ENCODE measurements at regions not wholly inside any gene's neighbourhood (a gene's known extent, or its start where the extent isn't known, plus 50 kb on each side); places are given as distances from the start of the nearest gene placed in this dataset.

DNA sequence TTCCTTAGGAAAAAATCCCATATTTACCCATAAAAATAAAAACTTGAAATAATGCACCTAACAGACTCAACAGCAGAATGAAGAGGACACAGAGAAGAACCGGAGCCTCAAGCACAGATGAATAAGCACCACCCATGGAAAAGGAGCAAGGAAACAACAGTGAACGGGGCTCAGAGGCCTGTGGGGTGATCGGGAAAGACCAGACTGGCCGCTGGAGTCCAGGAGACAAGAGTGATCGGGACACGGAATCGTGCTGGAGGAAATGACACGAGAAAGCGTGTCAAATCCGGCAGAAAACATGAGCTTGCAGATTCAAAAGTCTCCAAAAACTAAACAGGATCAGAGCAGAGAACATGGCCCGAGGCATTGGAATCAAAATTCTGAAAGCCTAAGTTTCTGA, 448.0 kb upstream of the SALL3 start:
- DNase-seq (ENCODE audit: low spot score) (no peak), ATAC-seq (no peak), FAIRE-seq (no peak)
- BruUV-seq (replicated peaks) = no TSS peak
- no peak overlapping the region for H2AFZ ChIP-seq (ENCODE audit: low read length)
- no peaks in the 10 kb centered on the region for H3K79me2 ChIP-seq (ENCODE audit: insufficient read depth, low read length)
- ChIA-PET CTCF (ENCODE audit: low intra/inter-chr PET ratio, low total read pairs) (no interaction called here), POLR2A (no interaction called here)
- H4K20me1 ChIP-seq (ENCODE audit: insufficient read depth, low read length) = no peaks in the 10 kb centered on the region
- no peaks in the 10 kb centered on the region for H3K36me3 ChIP-seq (replicated peaks in 1 of 2; ENCODE audit: control insufficient read depth in 1 of 2, insufficient read depth in 2 of 2, low read length in 2 of 2)
- no peak overlapping the region for H3K9ac ChIP-seq (ENCODE audit: insufficient read depth, low read depth, low read length)
- WGBS (ENCODE audit: low lambda C conversion rate) = 16% methylated on average over 11 of the region's 11 CpGs
- H3K4me2 ChIP-seq (ENCODE audit: low read depth, low read length) = no peak overlapping the region
- intact Hi-C loops (cut with micrococcal nuclease; ENCODE audit: unreplicated experiment) = no loop called here
- no peak for TF ChIP-seq NFATC3 (CRISPR knock-in tag; IDR thresholded peaks at IDR 0.05)
- TF ChIP-seq, protein P1, sequence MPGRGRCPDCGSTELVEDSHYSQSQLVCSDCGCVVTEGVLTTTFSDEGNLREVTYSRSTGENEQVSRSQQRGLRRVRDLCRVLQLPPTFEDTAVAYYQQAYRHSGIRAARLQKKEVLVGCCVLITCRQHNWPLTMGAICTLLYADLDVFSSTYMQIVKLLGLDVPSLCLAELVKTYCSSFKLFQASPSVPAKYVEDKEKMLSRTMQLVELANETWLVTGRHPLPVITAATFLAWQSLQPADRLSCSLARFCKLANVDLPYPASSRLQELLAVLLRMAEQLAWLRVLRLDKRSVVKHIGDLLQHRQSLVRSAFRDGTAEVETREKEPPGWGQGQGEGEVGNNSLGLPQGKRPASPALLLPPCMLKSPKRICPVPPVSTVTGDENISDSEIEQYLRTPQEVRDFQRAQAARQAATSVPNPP (CRISPR knock-in tag; IDR thresholded peaks at IDR 0.05) = no peak
- TF ChIP-seq, protein P2, sequence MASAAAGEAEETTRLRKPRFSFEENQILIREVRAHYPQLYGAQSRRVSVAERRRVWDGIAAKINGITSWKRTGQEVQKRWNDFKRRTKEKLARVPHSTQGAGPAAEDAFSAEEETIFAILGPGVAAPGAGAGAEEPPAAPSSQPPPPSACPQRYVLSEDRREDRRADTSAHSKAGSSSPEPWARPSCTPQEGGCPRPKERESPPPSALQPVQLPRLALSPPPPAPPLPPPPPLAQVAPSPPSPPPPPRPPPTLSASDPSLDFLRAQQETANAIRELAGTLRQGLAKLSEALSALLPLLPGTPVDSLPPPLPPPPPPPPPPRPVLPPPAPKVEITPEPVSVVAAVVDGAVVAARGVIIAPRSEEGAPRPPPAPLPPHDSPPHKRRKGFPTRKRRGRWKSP (CRISPR knock-in tag; IDR thresholded peaks at IDR 0.05) = no peak
- TF ChIP-seq TRIM24 (CRISPR knock-in tag; IDR thresholded peaks at IDR 0.05) = no peak
- no peak for TF ChIP-seq ZNF501 (CRISPR knock-in tag; IDR thresholded peaks at IDR 0.05)
- TF ChIP-seq KDM5A (IDR thresholded peaks at IDR 0.05; ENCODE audit: borderline replicate concordance, low read length) = no peak
- no peak for TF ChIP-seq EEA1 (CRISPR knock-in tag; IDR thresholded peaks at IDR 0.05; ENCODE audit: borderline replicate concordance)
- TF ChIP-seq FIP1L1 (IDR thresholded peaks at IDR 0.05; ENCODE audit: borderline replicate concordance, insufficient read depth, low read depth, low read length) = no peak
- TF ChIP-seq, protein P3, sequence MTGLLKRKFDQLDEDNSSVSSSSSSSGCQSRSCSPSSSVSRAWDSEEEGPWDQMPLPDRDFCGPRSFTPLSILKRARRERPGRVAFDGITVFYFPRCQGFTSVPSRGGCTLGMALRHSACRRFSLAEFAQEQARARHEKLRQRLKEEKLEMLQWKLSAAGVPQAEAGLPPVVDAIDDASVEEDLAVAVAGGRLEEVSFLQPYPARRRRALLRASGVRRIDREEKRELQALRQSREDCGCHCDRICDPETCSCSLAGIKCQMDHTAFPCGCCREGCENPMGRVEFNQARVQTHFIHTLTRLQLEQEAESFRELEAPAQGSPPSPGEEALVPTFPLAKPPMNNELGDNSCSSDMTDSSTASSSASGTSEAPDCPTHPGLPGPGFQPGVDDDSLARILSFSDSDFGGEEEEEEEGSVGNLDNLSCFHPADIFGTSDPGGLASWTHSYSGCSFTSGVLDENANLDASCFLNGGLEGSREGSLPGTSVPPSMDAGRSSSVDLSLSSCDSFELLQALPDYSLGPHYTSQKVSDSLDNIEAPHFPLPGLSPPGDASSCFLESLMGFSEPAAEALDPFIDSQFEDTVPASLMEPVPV (CRISPR knock-in tag; IDR thresholded peaks at IDR 0.05) = no peak
- no peak for TF ChIP-seq CBFB (CRISPR knock-in tag; IDR thresholded peaks at IDR 0.05)
- no peak for TF ChIP-seq ZMYM3 (CRISPR knock-in tag; IDR thresholded peaks at IDR 0.05)
- TF ChIP-seq NRL (CRISPR knock-in tag; IDR thresholded peaks at IDR 0.05; ENCODE audit: borderline replicate concordance) = no peak
- TF ChIP-seq, protein P4, sequence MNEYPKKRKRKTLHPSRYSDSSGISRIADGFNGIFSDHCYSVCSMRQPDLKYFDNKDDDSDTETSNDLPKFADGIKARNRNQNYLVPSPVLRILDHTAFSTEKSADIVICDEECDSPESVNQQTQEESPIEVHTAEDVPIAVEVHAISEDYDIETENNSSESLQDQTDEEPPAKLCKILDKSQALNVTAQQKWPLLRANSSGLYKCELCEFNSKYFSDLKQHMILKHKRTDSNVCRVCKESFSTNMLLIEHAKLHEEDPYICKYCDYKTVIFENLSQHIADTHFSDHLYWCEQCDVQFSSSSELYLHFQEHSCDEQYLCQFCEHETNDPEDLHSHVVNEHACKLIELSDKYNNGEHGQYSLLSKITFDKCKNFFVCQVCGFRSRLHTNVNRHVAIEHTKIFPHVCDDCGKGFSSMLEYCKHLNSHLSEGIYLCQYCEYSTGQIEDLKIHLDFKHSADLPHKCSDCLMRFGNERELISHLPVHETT (CRISPR knock-in tag; conservative IDR thresholded peaks at IDR 0.05) = no peak
- TF ChIP-seq ZKSCAN8 (CRISPR knock-in tag; IDR thresholded peaks at IDR 0.05; ENCODE audit: borderline replicate concordance) = no peak
- TF ChIP-seq HNF4A (CRISPR knock-in tag; IDR thresholded peaks at IDR 0.05) = no peak
- TF ChIP-seq MATR3 (CRISPR knock-in tag; IDR thresholded peaks at IDR 0.05) = no peak
- TF ChIP-seq, protein P5, sequence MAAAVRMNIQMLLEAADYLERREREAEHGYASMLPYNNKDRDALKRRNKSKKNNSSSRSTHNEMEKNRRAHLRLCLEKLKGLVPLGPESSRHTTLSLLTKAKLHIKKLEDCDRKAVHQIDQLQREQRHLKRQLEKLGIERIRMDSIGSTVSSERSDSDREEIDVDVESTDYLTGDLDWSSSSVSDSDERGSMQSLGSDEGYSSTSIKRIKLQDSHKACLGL (CRISPR knock-in tag; IDR thresholded peaks at IDR 0.05) = no peak
- TF ChIP-seq TP53 (CRISPR knock-in tag; conservative IDR thresholded peaks at IDR 0.05) = no peak
- H3K4me3 ChIP-seq (replicated peaks in 1 of 3; ENCODE audit: insufficient read depth in 1 of 3, low read depth in 2 of 3, low read length in 3 of 3) = no peak overlapping the region
- H3K9me3 ChIP-seq (ENCODE audit: low read length) = no peaks in the 10 kb centered on the region
- in situ Hi-C loops (cut with HindIII; ENCODE audit: extremely low pct_ligation_motif_present, low pct_unique_long_range_greater_than_20kb) = no loop called here
- H3K4me1 ChIP-seq (ENCODE audit: insufficient read depth, low read length) = no peaks in the 10 kb centered on the region
- H3K27ac ChIP-seq (ENCODE audit: extremely low read length, insufficient read depth, low read length) = no peak overlapping the region
- peaks cover 0 to 41% of the 10 kb centered on the region in 2 experiments; a peak in 3 of 5 replicates for H3K27me3 ChIP-seq (ENCODE audit: control insufficient read depth in 1 of 2, insufficient read depth in 2 of 2, low read length in 2 of 2)

All from HepG2 (cell line).